HepG2 (cell line): ENCODE measurements at regions not wholly inside any gene's neighbourhood (a gene's known extent, or its start where the extent isn't known, plus 50 kb on each side); places are given as distances from the start of the nearest gene placed in this dataset.

Source experiments
- BRD4 ChIP-seq: sonication (generic); formaldehyde crosslinking; IDR thresholded peaks from 2 replicates; pipeline ENCODE4 v1.4.0; 2020; ENCODE audit warnings: missing genetic modification reagents
- CBX1 ChIP-seq: IDR thresholded peaks from one replicate; pipeline ENCODE4 v1.6.1; 2016; ENCODE audit warnings: antibody characterized with exemption, low read depth
- CREB1 ChIP-seq, 2 experiments: fragments of 450-650 bp in 1 of 2; IDR thresholded peaks; 2 replicates each; pipeline ENCODE4 v1.6.1; 2016 to 2017; ENCODE audit warnings: control low read depth in 1 of 2, mild to moderate bottlenecking in 1 of 2, missing compliant biosample characterization in 1 of 2, missing genetic modification characterization in 1 of 2
- DZIP1 ChIP-seq: sonication (generic); formaldehyde crosslinking; IDR thresholded peaks from 2 replicates; pipeline ENCODE4 v1.5.0; 2020; ENCODE audit warnings: mild to moderate bottlenecking, missing genetic modification reagents
- ERF ChIP-seq: IDR thresholded peaks from 2 replicates; pipeline ENCODE4 v1.6.1; 2018; ENCODE audit warnings: missing biosample characterization, missing genetic modification reagents
- KLF13 ChIP-seq: sonication (generic); formaldehyde crosslinking; IDR thresholded peaks from 2 replicates; pipeline ENCODE4 v1.4.0; 2020; ENCODE audit warnings: mild to moderate bottlenecking, missing genetic modification reagents
- MTF2 ChIP-seq: sonication (generic); formaldehyde crosslinking; IDR thresholded peaks from 2 replicates; pipeline ENCODE4 v1.5.0; 2020; ENCODE audit warnings: missing genetic modification reagents, borderline replicate concordance
- POLR2G ChIP-seq: fragments of 200-400 bp; formaldehyde crosslinking; IDR thresholded peaks from 2 replicates; pipeline ENCODE4 v1.6.1; 2018; ENCODE audit warnings: mild to moderate bottlenecking, low read depth, low read length, moderate library complexity
- PRDM4 ChIP-seq: sonication (generic); formaldehyde crosslinking; IDR thresholded peaks from 2 replicates; pipeline ENCODE4 v1.9.0; 2021; ENCODE audit warnings: missing genetic modification reagents, borderline replicate concordance
- SOX6 ChIP-seq, 2 experiments: fragments of 450-650 bp in 1 of 2; sonication (generic) in 1 of 2; formaldehyde crosslinking in 1 of 2; IDR thresholded peaks; 2 replicates each; pipeline versions ENCODE4 v1.4.0 to v1.6.1; 2017 to 2020; ENCODE audit warnings: antibody characterized with exemption in 1 of 2, mild to moderate bottlenecking in 1 of 2, missing genetic modification reagents in 1 of 2
- TFDP2 ChIP-seq: sonication (generic); formaldehyde crosslinking; IDR thresholded peaks from 2 replicates; pipeline ENCODE4 v1.4.0; 2020; ENCODE audit warnings: missing genetic modification reagents
- ZBTB14 ChIP-seq: sonication (generic); formaldehyde crosslinking; IDR thresholded peaks from 2 replicates; pipeline ENCODE4 v1.4.0; 2020; ENCODE audit warnings: missing genetic modification reagents
- ZNF12 ChIP-seq: sonication (generic); formaldehyde crosslinking; IDR thresholded peaks from 2 replicates; pipeline ENCODE4 v1.5.0; 2020; ENCODE audit warnings: missing genetic modification reagents
- ZNF17 ChIP-seq: sonication (generic); formaldehyde crosslinking; IDR thresholded peaks from 2 replicates; pipeline ENCODE4 v1.5.0; 2020; ENCODE audit warnings: mild to moderate bottlenecking, missing genetic modification reagents
- ZNF225 ChIP-seq: sonication (generic); formaldehyde crosslinking; IDR thresholded peaks from 2 replicates; pipeline ENCODE4 v1.4.0; 2020; ENCODE audit warnings: mild to moderate bottlenecking, missing genetic modification reagents
- ZNF3 ChIP-seq: IDR thresholded peaks from 2 replicates; pipeline ENCODE4 v1.7.0; 2017; ENCODE audit warnings: inconsistent platforms
- ZNF614 ChIP-seq: IDR thresholded peaks from 2 replicates; pipeline ENCODE4 v1.6.1; 2018; ENCODE audit warnings: missing biosample characterization, missing genetic modification reagents, inconsistent platforms, borderline replicate concordance
- TF ChIP-seq, protein P1 (sequence below): sonication (generic); formaldehyde crosslinking; IDR thresholded peaks from 2 replicates; pipeline ENCODE4 v1.4.0; 2020; ENCODE audit warnings: missing genetic modification reagents

GRCh38 chr9:82597241-82598203 is 465.4 kb downstream of the RASEF start (continued):
- TF ChIP-seq ZNF12 (CRISPR knock-in tag) (no peak), DZIP1 (CRISPR knock-in tag) (no peak), ZNF225 (CRISPR knock-in tag) (no peak), MTF2 (no peak), KLF13 (CRISPR knock-in tag) (no peak), ZNF614 (no peak), ZBTB14 (no peak), BRD4 (CRISPR knock-in tag) (0 out of 2 replicates have a peak, but pooled peaks have one; percentile 24), ZNF17 (CRISPR knock-in tag) (no peak), ZNF3 (CRISPR knock-in tag) (no peak), ERF (no peak), TFDP2 (no peak), POLR2G (0 out of 2 replicates have a peak, but pooled peaks have one; percentile 27), SOX6 (IDR thresholded peaks at IDR 0.05) (no peak), SOX6 (CRISPR knock-in tag; IDR thresholded peaks at IDR 0.05) (peak; percentile 87), PRDM4 (CRISPR knock-in tag) (no peak), CREB1 (IDR thresholded peaks at IDR 0.05) (no peak), CREB1 (CRISPR knock-in tag; IDR thresholded peaks at IDR 0.05) (no peak), CBX1 (no peak)
- TF ChIP-seq, protein P1, sequence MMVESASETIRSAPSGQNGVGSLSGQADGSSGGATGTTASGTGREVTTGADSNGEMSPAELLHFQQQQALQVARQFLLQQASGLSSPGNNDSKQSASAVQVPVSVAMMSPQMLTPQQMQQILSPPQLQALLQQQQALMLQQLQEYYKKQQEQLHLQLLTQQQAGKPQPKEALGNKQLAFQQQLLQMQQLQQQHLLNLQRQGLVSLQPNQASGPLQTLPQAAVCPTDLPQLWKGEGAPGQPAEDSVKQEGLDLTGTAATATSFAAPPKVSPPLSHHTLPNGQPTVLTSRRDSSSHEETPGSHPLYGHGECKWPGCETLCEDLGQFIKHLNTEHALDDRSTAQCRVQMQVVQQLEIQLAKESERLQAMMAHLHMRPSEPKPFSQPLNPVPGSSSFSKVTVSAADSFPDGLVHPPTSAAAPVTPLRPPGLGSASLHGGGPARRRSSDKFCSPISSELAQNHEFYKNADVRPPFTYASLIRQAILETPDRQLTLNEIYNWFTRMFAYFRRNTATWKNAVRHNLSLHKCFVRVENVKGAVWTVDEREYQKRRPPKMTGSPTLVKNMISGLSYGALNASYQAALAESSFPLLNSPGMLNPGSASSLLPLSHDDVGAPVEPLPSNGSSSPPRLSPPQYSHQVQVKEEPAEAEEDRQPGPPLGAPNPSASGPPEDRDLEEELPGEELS (CRISPR knock-in tag), result peak; percentile 89
